ENCODE measurements at regions not wholly inside any gene's neighbourhood (a gene's known extent, or its start where the extent isn't known, plus 50 kb on each side); places are given as distances from the start of the nearest gene placed in this dataset.

GRCh38 chr6:56746767-56747504 is 104.2 kb upstream of the DST start:
- TF ChIP-seq CTCF (IDR thresholded peaks at IDR 0.05; ENCODE audit: insufficient read depth, low read length): no peak
- no peak for DNase-seq (ENCODE audit: low read depth)
- no peak overlapping the region for H3K4me3 ChIP-seq (ENCODE audit: low read depth, low read length)

- no peak overlapping the region for H3K4me3 ChIP-seq (ENCODE audit: low read depth, low read length)
- no peak for TF ChIP-seq CTCF (IDR thresholded peaks at IDR 0.05; ENCODE audit: insufficient read depth, low read length)
- no peak for DNase-seq (ENCODE audit: low read depth)
Observed at GRCh38 chr6:56745971-56746370, 103.3 kb upstream of the DST start.

- no peak for TF ChIP-seq CTCF (IDR thresholded peaks at IDR 0.05; ENCODE audit: insufficient read depth, low read length)
- no peak for DNase-seq (ENCODE audit: low read depth)
- no peak overlapping the region for H3K4me3 ChIP-seq (ENCODE audit: low read depth, low read length)
Observed at GRCh38 chr6:56745081-56745480, 102.4 kb upstream of the DST start.

GRCh38 chr6:56744528-56744927 is 101.8 kb upstream of the DST start:
- H3K4me3 ChIP-seq (ENCODE audit: low read depth, low read length): no peak overlapping the region

GRCh38 chr6:56742122-56742791 is 99.6 kb upstream of the DST start:
- peak overlapping the region; percentile 51 for H3K4me3 ChIP-seq (ENCODE audit: low read depth, low read length)
- no peak for TF ChIP-seq CTCF (IDR thresholded peaks at IDR 0.05; ENCODE audit: insufficient read depth, low read length)
- DNase-seq (ENCODE audit: low read depth): peak; percentile 34

More at GRCh38 chr6:56744528-56744927, 101.8 kb upstream of the DST start:
- DNase-seq (ENCODE audit: low read depth): no peak
- TF ChIP-seq CTCF (IDR thresholded peaks at IDR 0.05; ENCODE audit: insufficient read depth, low read length): no peak

- DNase-seq (ENCODE audit: low read depth): no peak
- TF ChIP-seq CTCF (IDR thresholded peaks at IDR 0.05; ENCODE audit: insufficient read depth, low read length): no peak
- H3K4me3 ChIP-seq (ENCODE audit: low read depth, low read length): no peak overlapping the region
Observed at GRCh38 chr6:56741472-56741871, 98.8 kb upstream of the DST start.

All from fibroblast of the aortic adventitia (primary cell).